CD14-positive monocyte (primary cell): ENCODE measurements at regions not wholly inside any gene's neighbourhood (a gene's known extent, or its start where the extent isn't known, plus 50 kb on each side); places are given as distances from the start of the nearest gene placed in this dataset.
A peak's percentile ranks its signal among the peaks of the same experiment; 100 is the strongest.
"Not testable (repeated sequence)": the region's sequence is repeated elsewhere in the genome, so short reads cannot be mapped to it uniquely, and the experiment has no call there.

Source experiments
- DNase-seq, 3 donors: peaks; one replicate each; pipeline ENCODE4 v3.0.0-alpha.2; 2011 to 2022
- H2AFZ ChIP-seq: 2 replicates; pipeline ENCODE4 v1.6.0; 2012; ENCODE audit warnings: mild to moderate bottlenecking, low read depth, low read length, inconsistent platforms; ENCODE audit not compliant: insufficient read depth, poor library complexity, severe bottlenecking
- H3K27ac ChIP-seq, 2 donors: 1 replicate in 1 of 2; 2 replicates in 1 of 2; pipeline ENCODE4 v1.5.1; 2012 to 2013; ENCODE audit warnings: low read length in 2 of 2, control low read depth in 1 of 2, inconsistent platforms in 1 of 2, low read depth in 1 of 2, mild to moderate bottlenecking in 1 of 2
- H3K27me3 ChIP-seq, 2 donors: one replicate each; pipeline versions ENCODE4 v1.6.0 to v1.6.1; 2011 to 2013; ENCODE audit warnings: low read length in 2 of 2; ENCODE audit not compliant: control insufficient read depth in 2 of 2, insufficient read depth in 2 of 2
- H3K36me3 ChIP-seq, 2 donors: replicated peaks in 1 of 2; 1 replicate in 1 of 2; 2 replicates in 1 of 2; pipeline versions ENCODE4 v1.5.1 to v1.6.1; 2012 to 2013; ENCODE audit warnings: low read length in 2 of 2, control low read depth in 1 of 2, inconsistent platforms in 1 of 2, mild to moderate bottlenecking in 1 of 2; ENCODE audit not compliant: insufficient read depth in 2 of 2, control insufficient read depth in 1 of 2
- H3K4me1 ChIP-seq, 2 donors: 1 replicate in 1 of 2; 2 replicates in 1 of 2; pipeline versions ENCODE4 v1.5.1 to v1.6.1; 2012 to 2013; ENCODE audit warnings: low read length in 2 of 2, control low read depth in 1 of 2, inconsistent platforms in 1 of 2, mild to moderate bottlenecking in 1 of 2, moderate library complexity in 1 of 2; ENCODE audit not compliant: insufficient read depth in 2 of 2, control insufficient read depth in 1 of 2
- H3K4me2 ChIP-seq: replicated peaks from 2 replicates; pipeline ENCODE3; 2012; ENCODE audit warnings: low read length, moderate library complexity, mild to moderate bottlenecking; ENCODE audit not compliant: poor library complexity, severe bottlenecking; ENCODE audit errors: extremely low read depth
- H3K4me3 ChIP-seq, 3 experiments: fragments of 200-600 bp in 1 of 3; sonication (generic) in 1 of 3; replicated peaks in 1 of 3; 1 replicate in 2 of 3; 2 replicates in 1 of 3; pipeline ENCODE4 v1.5.1; 2011 to 2013; ENCODE audit warnings: low read length in 3 of 3, mild to moderate bottlenecking in 3 of 3, control low read depth in 2 of 3, low read depth in 2 of 3, inconsistent platforms in 1 of 3, moderate library complexity in 1 of 3
- H3K79me2 ChIP-seq: 2 replicates; pipeline ENCODE4 v1.6.0; 2012; ENCODE audit warnings: mild to moderate bottlenecking, control low read depth, inconsistent platforms, low read length, moderate library complexity; ENCODE audit not compliant: insufficient read depth
- H3K9ac ChIP-seq: 2 replicates; pipeline ENCODE4 v1.6.0; 2017; ENCODE audit warnings: low read length, mild to moderate bottlenecking; ENCODE audit not compliant: insufficient read depth, poor library complexity, severe bottlenecking
- H3K9me3 ChIP-seq, 2 donors: replicated peaks in 1 of 2; 1 replicate in 1 of 2; 2 replicates in 1 of 2; pipeline versions ENCODE4 v1.5.1 to v1.6.1; 2012 to 2013; ENCODE audit warnings: low read length in 2 of 2, control low read depth in 1 of 2; ENCODE audit not compliant: control insufficient read depth in 1 of 2, insufficient read depth in 1 of 2
- H4K20me1 ChIP-seq: 2 replicates; pipeline ENCODE4 v1.6.0; 2012; ENCODE audit warnings: mild to moderate bottlenecking, low read length, control low read depth, moderate library complexity; ENCODE audit not compliant: insufficient read depth
- H3K27ac Mint-ChIP-seq, 7 donors: one replicate each; pipeline ENCODE4 v1.8.0; 2020; ENCODE audit warnings: mild to moderate bottlenecking in 7 of 7, mixed read lengths in 7 of 7, moderate library complexity in 6 of 7, inconsistent platforms in 2 of 7
- H3K27me3 Mint-ChIP-seq, 3 donors: one replicate each; pipeline ENCODE4 v1.8.0; 2021 to 2022; ENCODE audit warnings: low read depth in 3 of 3, mild to moderate bottlenecking in 3 of 3, mixed read lengths in 3 of 3, moderate library complexity in 3 of 3, inconsistent platforms in 1 of 3
- H3K36me3 Mint-ChIP-seq, 2 donors: one replicate each; pipeline ENCODE4 v1.8.0; 2020; ENCODE audit warnings: mixed read lengths in 2 of 2, inconsistent platforms in 1 of 2, mild to moderate bottlenecking in 1 of 2
- H3K4me1 Mint-ChIP-seq: one replicate; pipeline ENCODE4 v1.8.0; 2020; ENCODE audit warnings: mild to moderate bottlenecking, mixed read lengths
- H3K4me3 Mint-ChIP-seq, 2 donors: one replicate each; pipeline ENCODE4 v1.8.0; 2020; ENCODE audit warnings: mild to moderate bottlenecking in 2 of 2, mixed read lengths in 2 of 2, moderate library complexity in 1 of 2
- H3K9me3 Mint-ChIP-seq, 7 donors: one replicate each; pipeline ENCODE4 v1.8.0; 2020 to 2022; ENCODE audit warnings: mixed read lengths in 7 of 7, mild to moderate bottlenecking in 6 of 7, moderate library complexity in 6 of 7, inconsistent platforms in 2 of 7
- WGBS: methylation state at CpG from one replicate; pipeline ENCODE4 v1.1.5; 2013; ENCODE audit warnings: missing lambda C conversion rate; ENCODE audit not compliant: insufficient coverage; 5-methylcytosine and 5-hydroxymethylcytosine counted together
- intact Hi-C, 2 donors: fragments of 100-400 bp; cut with micrococcal nuclease; formaldehyde crosslinking; loops; one replicate each; pipeline versions ENCODE4 v1.15.0 to v1.15.1; 2023

GRCh38 chr17:26966625-26967179, 327.2 kb upstream of the WSB1 start:
- intact Hi-C loops, H3K4me3 Mint-ChIP-seq, H3K79me2 ChIP-seq, H3K36me3 Mint-ChIP-seq, H3K27ac ChIP-seq, H3K36me3 ChIP-seq, H2AFZ ChIP-seq, H3K9ac ChIP-seq, H3K4me1 ChIP-seq, H3K4me1 Mint-ChIP-seq, DNase-seq, H3K4me2 ChIP-seq, H4K20me1 ChIP-seq, H3K4me3 ChIP-seq, H3K27ac Mint-ChIP-seq: not testable (repeated sequence)
- Histone ChIP-seq H3K9me3 (peaks cover 14 to 23% of the 10 kb centered on the region in 2 donors), H3K27me3 (peaks cover 2 to 16% of the 10 kb centered on the region in 2 donors)
- Mint-ChIP-seq H3K9me3 (peaks cover 9 to 39% (median 22%) of the 10 kb centered on the region in 7 donors), H3K27me3 (peaks cover 18 to 27% (median 18%) of the 10 kb centered on the region in 3 donors)
- WGBS: 45% methylated on average over 2 of the region's 2 CpGs

DNA sequence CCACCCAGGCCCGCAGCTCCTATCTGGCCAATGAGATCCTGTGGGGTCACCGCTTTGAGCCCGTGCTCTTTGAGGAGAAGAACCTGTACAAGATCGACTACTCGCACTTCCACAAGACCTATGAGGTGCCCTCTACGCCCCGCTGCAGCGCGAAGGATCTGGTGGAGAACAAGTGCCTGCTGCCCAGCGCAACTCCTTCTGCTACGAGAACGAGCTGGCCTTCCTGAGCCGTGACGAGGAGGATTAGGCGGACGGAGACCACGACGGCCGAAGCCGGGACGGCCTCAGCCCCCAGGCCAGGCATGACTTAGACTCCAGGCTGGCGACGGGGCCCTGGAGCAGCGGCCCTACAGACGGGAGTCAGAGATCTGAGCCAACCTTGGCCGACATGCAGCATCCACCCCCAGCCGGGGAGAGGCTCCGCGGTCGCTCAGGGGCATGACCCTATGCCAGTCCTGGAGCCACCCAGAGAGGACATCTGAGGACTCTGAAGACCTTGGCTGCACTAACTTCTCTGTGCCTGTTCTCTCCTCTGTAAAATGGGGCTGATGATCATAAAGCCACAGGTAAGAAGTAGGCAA, 312.0 kb upstream of the WSB1 start:
- H4K20me1 ChIP-seq, H2AFZ ChIP-seq, H3K4me1 Mint-ChIP-seq, H3K4me1 ChIP-seq, H3K4me2 ChIP-seq, H3K36me3 Mint-ChIP-seq, H3K4me3 Mint-ChIP-seq, H3K27me3 Mint-ChIP-seq, H3K36me3 ChIP-seq, intact Hi-C loops, H3K27ac ChIP-seq, H3K27ac Mint-ChIP-seq, DNase-seq, H3K9ac ChIP-seq, H3K79me2 ChIP-seq, H3K27me3 ChIP-seq, H3K4me3 ChIP-seq: not testable (repeated sequence)
- WGBS: 97% methylated on average over 29 of the region's 30 CpGs
- H3K9me3 ChIP-seq: peaks cover 20 to 27% of the 10 kb centered on the region in 2 donors
- H3K9me3 Mint-ChIP-seq: peaks cover 14 to 33% (median 26%) of the 10 kb centered on the region in 7 donors

DNA sequence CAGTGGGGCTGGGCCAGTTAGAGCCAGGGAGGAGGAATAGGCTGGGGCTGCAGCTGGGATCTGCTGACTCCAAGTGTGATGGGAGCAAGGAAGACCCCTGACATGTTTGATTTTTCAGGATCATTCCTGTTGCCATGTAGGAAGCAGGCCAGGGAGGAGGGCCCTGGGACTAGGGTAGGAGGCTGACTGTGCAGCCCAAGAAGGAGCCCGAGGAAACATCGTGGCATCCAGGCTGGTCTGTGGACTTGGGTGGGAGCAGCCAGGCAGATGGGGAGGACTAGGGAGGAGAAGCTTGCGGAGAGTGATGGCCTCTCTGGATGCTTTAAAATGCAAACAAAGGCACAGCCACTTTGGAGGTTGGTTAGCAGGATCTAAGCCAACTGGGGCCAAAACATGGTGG, 311.4 kb upstream of the WSB1 start:
- WGBS: 90% methylated on average over 3 of the region's 3 CpGs
- H3K4me2 ChIP-seq, DNase-seq, H2AFZ ChIP-seq, H3K27me3 ChIP-seq, H3K27ac ChIP-seq, H3K36me3 ChIP-seq, H3K9ac ChIP-seq, H3K79me2 ChIP-seq, intact Hi-C loops, H3K27me3 Mint-ChIP-seq, H4K20me1 ChIP-seq, H3K4me3 Mint-ChIP-seq, H3K4me3 ChIP-seq, H3K4me1 Mint-ChIP-seq, H3K4me1 ChIP-seq, H3K36me3 Mint-ChIP-seq: not testable (repeated sequence)
- Mint-ChIP-seq H3K27ac (peak overlapping the region in 2 of 7 donors; percentile 22 to 57), H3K9me3 (peaks cover 14 to 34% (median 26%) of the 10 kb centered on the region in 7 donors)
- H3K9me3 ChIP-seq: peaks cover 20 to 27% of the 10 kb centered on the region in 2 donors

- H3K27ac Mint-ChIP-seq, H3K4me3 ChIP-seq, intact Hi-C loops: not testable (repeated sequence)
These were observed 306.1 kb upstream of the WSB1 start for GRCh38 chr17:26987851-26988250.

More at GRCh38 chr17:26987851-26988250, 306.1 kb upstream of the WSB1 start:
- 57% methylated on average over 1 of the region's 3 CpGs for WGBS
- not testable (repeated sequence) for H3K79me2 ChIP-seq, H3K4me1 Mint-ChIP-seq, H2AFZ ChIP-seq, H3K27me3 ChIP-seq, DNase-seq, H3K9ac ChIP-seq, H3K36me3 ChIP-seq, H3K27ac ChIP-seq, H3K4me1 ChIP-seq, H4K20me1 ChIP-seq, H3K4me3 Mint-ChIP-seq, H3K36me3 Mint-ChIP-seq, H3K4me2 ChIP-seq, H3K27me3 Mint-ChIP-seq
- peaks cover 16 to 30% of the 10 kb centered on the region in 2 donors for H3K9me3 ChIP-seq
- peaks cover 9 to 49% (median 23%) of the 10 kb centered on the region in 7 donors for H3K9me3 Mint-ChIP-seq
